ENCODE measurements at regions not wholly inside any gene's neighbourhood (a gene's known extent, or its start where the extent isn't known, plus 50 kb on each side); places are given as distances from the start of the nearest gene placed in this dataset.

- ATAC-seq (ENCODE audit: low read depth) (no peak), DNase-seq (no peak)
- Mint-ChIP-seq H3K4me3 (no peak overlapping the region), H3K27ac (no peak overlapping the region), H3K27me3 (no peaks in the 10 kb centered on the region), H3K9me3 (ENCODE audit: insufficient read depth) (peaks cover 4% of the 10 kb centered on the region), H3K4me1 (no peaks in the 10 kb centered on the region)
- ChIA-PET CTCF (no interaction called here), POLR2A (no interaction called here)
- H3K27me3 ChIP-seq (replicated peaks in 1 of 4; ENCODE audit: control extremely low read depth in 1 of 4, control insufficient read depth in 3 of 4, insufficient read depth in 4 of 4, low read length in 3 of 4) = no peaks in the 10 kb centered on the region
- no peaks in the 10 kb centered on the region for H3K4me1 ChIP-seq (ENCODE audit: control insufficient read depth in 2 of 2, insufficient read depth in 2 of 2, low read length in 2 of 2)
- no peaks in the 10 kb centered on the region for H3K36me3 ChIP-seq (replicated peaks in 1 of 2; ENCODE audit: control extremely low read depth in 1 of 2, control insufficient read depth in 1 of 2, extremely low read depth in 1 of 2, insufficient read depth in 2 of 2, low read length in 1 of 2)
- no peak for TF ChIP-seq CTCF (IDR thresholded peaks at IDR 0.05)
- TF ChIP-seq EZH2 (IDR thresholded peaks at IDR 0.05; ENCODE audit: borderline replicate concordance, insufficient read depth, low read depth, low read length, poor library complexity, severe bottlenecking) = no peak
- no peak overlapping the region for H3K4me2 ChIP-seq (replicated peaks; ENCODE audit: low read depth, low read length, poor library complexity, severe bottlenecking)
- peaks cover 0 to 5% (median 0%) of the 10 kb centered on the region in 3 donors for H3K9me3 ChIP-seq (ENCODE audit: control extremely low read depth in 1 of 3, control insufficient read depth in 2 of 3, insufficient read depth in 1 of 3, low read length in 2 of 3)
- H3K9ac ChIP-seq (ENCODE audit: low read length) = no peak overlapping the region
- H4K20me1 ChIP-seq (ENCODE audit: control insufficient read depth, insufficient read depth, low read length, poor library complexity, severe bottlenecking) = no peaks in the 10 kb centered on the region
- intact Hi-C loops (cut with micrococcal nuclease) = no loop called here
- no peak overlapping the region for H3K4me3 ChIP-seq (ENCODE audit: control extremely low read depth in 1 of 5, extremely low read depth in 1 of 5, insufficient read depth in 1 of 5, low read depth in 2 of 5, low read length in 4 of 5)
- no peak overlapping the region for H2AFZ ChIP-seq (ENCODE audit: insufficient read depth, low read depth, low read length, poor library complexity, severe bottlenecking)
- no peaks in the 10 kb centered on the region for H3K79me2 ChIP-seq (ENCODE audit: control insufficient read depth, insufficient read depth, low read length)
- no CpG with 5 or more reads among the region's 1 CpG for WGBS (ENCODE audit: insufficient coverage)
- H3K27ac ChIP-seq (ENCODE audit: low read length in 2 of 2) = no peak overlapping the region
Observed at GRCh38 chr12:73529231-73529630, 1008.4 kb upstream of the ATXN7L3B start.

- CTCF ChIA-PET = no interaction called here
- Mint-ChIP-seq H3K27ac (no peak overlapping the region), H3K4me1 (no peaks in the 10 kb centered on the region), H3K27me3 (no peaks in the 10 kb centered on the region), H3K9me3 (ENCODE audit: insufficient read depth) (peaks cover 4% of the 10 kb centered on the region), H3K4me3 (no peak overlapping the region)
- POLR2A ChIA-PET = no interaction called here
- no peak overlapping the region for H3K4me2 ChIP-seq (replicated peaks; ENCODE audit: low read depth, low read length, poor library complexity, severe bottlenecking)
- TF ChIP-seq EZH2 (IDR thresholded peaks at IDR 0.05; ENCODE audit: borderline replicate concordance, insufficient read depth, low read depth, low read length, poor library complexity, severe bottlenecking) = no peak
- no peak for TF ChIP-seq CTCF (IDR thresholded peaks at IDR 0.05)
- no peaks in the 10 kb centered on the region for H3K27me3 ChIP-seq (replicated peaks in 1 of 4; ENCODE audit: control extremely low read depth in 1 of 4, control insufficient read depth in 3 of 4, insufficient read depth in 4 of 4, low read length in 3 of 4)
- intact Hi-C loops (cut with micrococcal nuclease) = no loop called here
- no peak overlapping the region for H2AFZ ChIP-seq (ENCODE audit: insufficient read depth, low read depth, low read length, poor library complexity, severe bottlenecking)
- H3K9me3 ChIP-seq (ENCODE audit: control extremely low read depth in 1 of 3, control insufficient read depth in 2 of 3, insufficient read depth in 1 of 3, low read length in 2 of 3) = peaks cover 0 to 5% (median 0%) of the 10 kb centered on the region in 3 donors
- H3K4me1 ChIP-seq (ENCODE audit: control insufficient read depth in 2 of 2, insufficient read depth in 2 of 2, low read length in 2 of 2) = no peaks in the 10 kb centered on the region
- ATAC-seq (ENCODE audit: low read depth) (no peak), DNase-seq (no peak)
- no peaks in the 10 kb centered on the region for H4K20me1 ChIP-seq (ENCODE audit: control insufficient read depth, insufficient read depth, low read length, poor library complexity, severe bottlenecking)
- H3K9ac ChIP-seq (ENCODE audit: low read length) = no peak overlapping the region
- no peaks in the 10 kb centered on the region for H3K79me2 ChIP-seq (ENCODE audit: control insufficient read depth, insufficient read depth, low read length)
- H3K4me3 ChIP-seq (ENCODE audit: control extremely low read depth in 1 of 5, extremely low read depth in 1 of 5, insufficient read depth in 1 of 5, low read depth in 2 of 5, low read length in 4 of 5) = no peak overlapping the region
- no peaks in the 10 kb centered on the region for H3K36me3 ChIP-seq (replicated peaks in 1 of 2; ENCODE audit: control extremely low read depth in 1 of 2, control insufficient read depth in 1 of 2, extremely low read depth in 1 of 2, insufficient read depth in 2 of 2, low read length in 1 of 2)
- H3K27ac ChIP-seq (ENCODE audit: low read length in 2 of 2) = no peak overlapping the region
Observed at GRCh38 chr12:73529954-73530353, 1007.7 kb upstream of the ATXN7L3B start.

All from B cell (primary cell).